ENCODE measurements at regions not wholly inside any gene's neighbourhood (a gene's known extent, or its start where the extent isn't known, plus 50 kb on each side); places are given as distances from the start of the nearest gene placed in this dataset.

GRCh38 chr22:47564651-47565434 lies 802.4 kb downstream of the TBC1D22A start:
- TF ChIP-seq CTCF (conservative IDR thresholded peaks at IDR 0.05; ENCODE audit: low read depth, low read length): no peak
- TF ChIP-seq POLR2A (IDR thresholded peaks at IDR 0.05; ENCODE audit: low read depth, low read length): no peak
- no peak for TF ChIP-seq USF2 (IDR thresholded peaks at IDR 0.05; ENCODE audit: low read depth, low read length)
- TF ChIP-seq MAFK (IDR thresholded peaks at IDR 0.05; ENCODE audit: low read depth, low read length): no peak
- no peak for TF ChIP-seq CEBPB (IDR thresholded peaks at IDR 0.05; ENCODE audit: low read depth, low read length)
- no peak for TF ChIP-seq ELK1 (IDR thresholded peaks at IDR 0.05; ENCODE audit: borderline replicate concordance, low read depth, low read length)
- no peak for TF ChIP-seq SMC3 (IDR thresholded peaks at IDR 0.05; ENCODE audit: low read depth, low read length)
- no peak for TF ChIP-seq BHLHE40 (IDR thresholded peaks at IDR 0.05; ENCODE audit: low read depth, low read length)

Data from IMR-90 (cell line).